ENCODE measurements at regions not wholly inside any gene's neighbourhood (a gene's known extent, or its start where the extent isn't known, plus 50 kb on each side); places are given as distances from the start of the nearest gene placed in this dataset.
"Not testable (repeated sequence)": the region's sequence is repeated elsewhere in the genome, so short reads cannot be mapped to it uniquely, and the experiment has no call there.

DNA sequence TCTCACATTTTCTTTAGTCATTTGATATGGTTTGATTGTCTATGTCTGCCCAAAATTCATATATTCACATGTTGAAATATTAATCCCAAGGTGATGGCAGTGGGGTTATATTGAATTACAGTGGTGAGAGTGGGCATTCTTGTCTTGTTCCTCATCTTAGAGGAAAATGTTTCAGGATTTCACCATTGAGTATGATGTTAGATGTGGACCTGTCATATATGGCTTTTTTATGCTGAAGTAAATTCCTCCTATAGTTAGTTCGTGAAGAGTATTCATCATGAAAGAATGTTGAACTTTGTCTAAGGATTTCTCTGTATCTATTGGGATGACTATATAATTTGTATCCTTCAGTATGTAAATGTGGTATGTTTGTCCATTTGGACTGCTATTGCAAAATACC, 512.3 kb upstream of the EPHA5 start:
- no peak for DNase-seq (ENCODE audit: low spot score)

- no peak for DNase-seq (ENCODE audit: low spot score)
Measured at GRCh38 chr4:66178906-66179305, 508.6 kb upstream of the EPHA5 start.

DNA sequence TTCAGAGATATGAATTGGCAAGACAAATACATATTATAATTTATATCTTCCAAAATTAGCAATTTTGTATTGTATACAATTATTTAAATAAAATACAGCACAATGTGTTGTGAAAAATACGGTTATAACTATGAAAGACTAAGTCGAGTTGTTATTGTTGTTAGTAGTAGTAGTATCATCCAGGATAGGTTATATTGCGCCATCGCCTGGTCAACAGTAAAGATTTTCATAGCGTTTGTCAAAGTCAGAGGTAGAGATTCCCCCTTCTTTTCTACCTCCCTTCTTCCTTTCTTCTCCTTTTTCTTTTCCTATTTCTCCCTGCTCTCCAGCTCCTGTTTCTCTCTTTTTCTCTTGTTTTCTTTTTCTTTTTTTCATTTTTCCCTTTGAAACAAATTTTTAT, 499.1 kb upstream of the EPHA5 start:
- no peak for DNase-seq (ENCODE audit: low spot score)

- no peak for DNase-seq (ENCODE audit: low spot score)
Measured at GRCh38 chr4:66164869-66165268, 494.6 kb upstream of the EPHA5 start.

- no peak for DNase-seq (ENCODE audit: low spot score)
Measured at GRCh38 chr4:66160606-66161005, 490.3 kb upstream of the EPHA5 start.

DNA sequence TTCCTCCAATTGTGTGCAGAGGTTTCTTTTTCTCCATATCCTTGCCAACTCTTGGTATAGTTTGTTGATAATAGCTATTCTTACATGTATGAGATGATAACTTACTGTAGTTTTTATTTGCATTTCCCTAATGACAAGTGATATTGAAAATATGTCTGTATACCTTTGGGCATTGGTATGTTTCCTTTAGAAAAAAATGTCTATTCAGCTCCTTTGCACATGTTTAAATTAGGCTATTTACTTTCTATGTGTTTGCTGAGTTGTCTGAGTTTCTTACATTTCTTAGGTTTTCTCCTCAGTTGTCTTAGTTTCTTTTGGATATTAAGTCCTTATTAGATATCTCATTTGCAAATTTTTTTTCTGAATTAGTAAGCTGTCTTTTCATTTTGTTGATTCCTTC, 487.3 kb upstream of the EPHA5 start:
- DNase-seq (ENCODE audit: low spot score), result no peak

DNA sequence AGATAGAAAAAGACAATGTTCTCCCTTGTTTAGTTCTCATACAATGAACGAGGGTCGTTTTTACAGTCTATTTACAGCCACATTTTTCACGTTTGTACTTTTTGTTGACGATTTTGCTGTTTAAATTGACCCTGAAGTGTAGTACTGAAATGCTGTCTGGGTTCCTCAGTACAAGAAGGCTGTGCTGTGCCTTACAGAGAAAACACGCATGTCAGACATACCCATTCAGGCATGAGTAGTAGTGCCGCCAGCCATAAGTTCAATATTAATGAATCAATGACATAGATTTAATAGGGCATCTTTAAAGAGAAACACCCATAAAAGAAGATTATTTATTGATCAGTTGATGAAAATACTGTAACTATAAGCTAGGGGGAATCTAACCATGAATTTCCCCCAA, 459.8 kb upstream of the EPHA5 start:
- no peak for DNase-seq (ENCODE audit: low spot score)

DNA sequence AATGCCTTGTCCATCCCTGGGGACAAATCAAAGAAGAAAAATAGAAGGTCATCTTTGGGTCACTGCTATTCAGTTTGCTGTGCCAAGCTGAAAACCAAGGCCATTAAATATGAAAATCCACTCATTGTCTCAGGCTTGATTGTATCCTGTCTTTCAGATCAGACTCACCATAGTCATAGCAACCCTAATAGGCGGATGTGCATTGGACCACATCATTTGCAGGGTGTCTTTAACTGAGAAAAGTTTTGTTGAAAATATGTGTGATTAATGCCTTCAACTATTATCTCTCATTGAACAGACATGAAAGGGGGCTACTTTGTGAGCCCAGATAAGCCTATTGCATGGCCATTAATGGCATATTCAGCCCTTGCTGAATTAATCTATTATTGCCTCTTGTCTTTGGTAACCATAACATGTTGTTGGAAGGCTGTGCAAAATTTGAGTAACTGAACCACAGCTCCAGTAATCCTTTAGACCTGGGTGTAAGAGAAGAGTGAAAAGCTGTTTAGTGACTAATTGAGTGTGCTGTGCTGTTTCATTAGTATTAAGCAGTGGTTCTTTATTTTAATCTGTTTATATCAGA, 453.6 kb upstream of the EPHA5 start:
- DNase-seq (ENCODE audit: low spot score), result no peak

- DNase-seq (ENCODE audit: low spot score), result no peak
Measured at GRCh38 chr4:66123190-66123589, 452.9 kb upstream of the EPHA5 start.

DNA sequence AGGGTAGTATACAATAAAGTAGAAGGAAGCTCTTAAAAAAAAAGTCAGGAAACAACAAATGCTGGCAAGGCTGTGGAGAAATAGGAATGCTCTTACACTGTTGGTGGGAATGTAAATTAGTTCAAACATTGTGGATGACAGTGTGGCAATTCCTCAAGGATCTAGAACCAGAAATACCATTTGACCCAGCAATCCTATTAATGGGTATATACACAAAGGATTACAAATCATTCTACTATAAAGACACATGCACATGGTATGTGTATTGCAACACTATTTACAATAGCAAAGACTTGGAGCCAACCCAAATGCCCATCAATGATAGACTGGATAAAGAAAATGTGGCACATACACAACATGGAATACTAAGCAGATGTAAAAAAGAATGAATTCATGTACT, 444.9 kb upstream of the EPHA5 start:
- not testable (repeated sequence) for DNase-seq (ENCODE audit: low spot score)

DNA sequence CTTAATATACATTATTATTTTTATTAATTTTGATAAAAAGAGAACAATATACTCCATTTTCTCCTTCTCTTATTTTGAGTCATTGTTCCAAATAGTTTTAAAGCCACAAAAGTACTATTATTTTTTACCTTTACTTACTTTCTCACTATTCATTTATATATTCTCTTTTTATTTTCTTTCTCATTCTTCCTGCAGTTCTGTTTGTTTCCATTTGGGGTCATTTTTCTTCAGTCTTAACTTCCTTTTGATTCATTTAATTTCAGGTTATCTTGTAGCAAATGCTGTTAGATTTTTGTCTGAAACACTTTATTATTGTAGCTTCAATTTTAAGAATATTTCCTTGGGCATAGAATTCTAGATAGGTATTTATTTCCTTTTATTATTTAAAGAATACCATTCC, 438.6 kb upstream of the EPHA5 start:
- no peak for DNase-seq (ENCODE audit: low spot score)

GRCh38 chr4:66097218-66097617, 426.9 kb upstream of the EPHA5 start:
- DNase-seq (ENCODE audit: low spot score), result no peak

DNA sequence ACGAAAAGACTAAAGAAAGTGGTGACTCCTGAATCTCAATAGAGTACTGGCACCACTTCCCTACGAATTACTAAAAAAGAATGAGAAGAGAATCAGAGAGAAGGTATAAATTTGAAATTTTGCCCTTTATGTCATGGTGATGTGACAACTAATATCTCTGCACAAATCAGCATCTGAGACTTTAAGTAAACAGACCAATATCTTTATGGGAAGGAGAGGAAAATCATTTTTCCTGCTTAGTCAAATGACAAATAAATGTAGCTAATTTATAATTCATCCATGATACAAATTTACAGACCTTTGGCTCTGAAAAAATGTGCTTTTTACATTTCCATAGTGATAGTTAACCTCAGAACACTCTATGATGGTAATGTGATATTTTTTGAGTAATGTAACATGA, 424.8 kb upstream of the EPHA5 start:
- no peak for DNase-seq (ENCODE audit: low spot score)

- no peak for DNase-seq (ENCODE audit: low spot score)
Measured at GRCh38 chr4:66094070-66094469, 423.8 kb upstream of the EPHA5 start.

DNA sequence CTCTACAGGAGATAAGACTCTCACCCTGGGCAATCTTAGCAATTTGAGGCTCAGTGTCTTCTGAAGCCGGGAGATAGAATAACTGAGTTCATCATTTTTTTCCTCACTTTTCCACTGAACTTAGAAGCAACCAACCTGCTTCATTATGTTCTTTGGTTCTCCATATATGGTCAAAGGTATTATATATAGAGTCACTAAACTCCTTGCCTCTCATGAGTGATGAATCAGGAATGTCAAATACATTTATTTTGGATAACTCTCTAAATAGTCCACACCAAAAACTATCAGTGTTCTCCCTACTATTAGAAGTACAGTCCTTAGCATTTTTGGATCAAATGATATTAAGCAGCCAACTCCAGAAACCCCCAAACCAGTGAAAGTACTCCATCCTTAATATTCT, 421.5 kb upstream of the EPHA5 start:
- DNase-seq (ENCODE audit: low spot score), result no peak

- DNase-seq (ENCODE audit: low spot score), result no peak
Measured at GRCh38 chr4:66073961-66074360, 403.7 kb upstream of the EPHA5 start.

DNA sequence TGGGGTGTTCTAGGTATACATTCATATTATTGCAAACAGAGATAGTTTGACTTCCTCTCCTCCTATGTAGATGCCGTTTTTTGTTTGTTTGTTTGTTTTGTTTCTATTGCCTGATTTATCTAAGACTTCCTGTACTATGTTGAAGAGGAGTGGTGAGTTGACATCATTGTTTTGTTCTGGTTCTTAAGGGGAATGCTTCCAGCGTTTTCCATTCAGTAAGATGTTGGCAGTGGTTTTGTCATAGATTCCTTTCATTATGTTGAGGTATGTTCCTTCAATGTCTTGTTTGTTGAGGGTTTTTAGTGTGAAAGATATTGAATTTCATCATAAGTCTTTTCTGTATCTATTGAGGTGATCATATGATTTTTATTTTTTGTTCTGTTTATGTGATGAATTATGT, 401.6 kb upstream of the EPHA5 start:
- no peak for DNase-seq (ENCODE audit: low spot score)

DNA sequence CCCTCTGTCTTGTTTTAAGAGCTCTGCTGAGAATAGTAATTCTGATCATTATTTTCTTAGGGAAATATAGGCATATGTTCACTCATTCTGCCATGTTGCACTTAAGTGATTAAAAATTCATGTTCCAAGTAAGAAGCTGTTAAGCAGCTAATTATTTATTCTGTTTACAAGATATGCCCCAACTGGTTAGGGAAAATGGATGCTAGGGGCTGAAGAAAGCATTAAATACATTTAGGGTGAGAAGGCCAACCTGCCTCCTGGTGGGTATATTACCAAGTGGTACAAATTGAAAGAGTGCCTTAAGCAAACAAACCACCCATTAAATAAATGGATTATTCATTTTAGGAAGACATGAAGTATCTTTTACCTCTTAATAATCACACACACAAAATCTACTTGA, 392.6 kb upstream of the EPHA5 start:
- DNase-seq (ENCODE audit: low spot score), result no peak

GRCh38 chr4:66062044-66062443, 391.8 kb upstream of the EPHA5 start:
- DNase-seq (ENCODE audit: low spot score), result no peak

GRCh38 chr4:66059556-66059955, 389.3 kb upstream of the EPHA5 start:
- DNase-seq (ENCODE audit: low spot score), result no peak

GRCh38 chr4:66059136-66059535, 388.8 kb upstream of the EPHA5 start:
- no peak for DNase-seq (ENCODE audit: low spot score)

- DNase-seq (ENCODE audit: low spot score), result no peak
Measured at GRCh38 chr4:66055999-66056398, 385.7 kb upstream of the EPHA5 start.

- DNase-seq (ENCODE audit: low spot score), result no peak
Measured at GRCh38 chr4:66052426-66052825, 382.1 kb upstream of the EPHA5 start.

- DNase-seq (ENCODE audit: low spot score), result no peak
Measured at GRCh38 chr4:66048861-66049260, 378.6 kb upstream of the EPHA5 start.

- no peak for DNase-seq (ENCODE audit: low spot score)
Measured at GRCh38 chr4:66045913-66046312, 375.6 kb upstream of the EPHA5 start.

All from mucosa of gallbladder (tissue), 1 donor.